GM12864 (cell line): ENCODE measurements at regions not wholly inside any gene's neighbourhood (a gene's known extent, or its start where the extent isn't known, plus 50 kb on each side); places are given as distances from the start of the nearest gene placed in this dataset.

Experiments used
- DNase-seq: peaks from one replicate; pipeline ENCODE4 v3.0.0-alpha.2; 2011; ENCODE audit warnings: low read depth
- H3K4me3 ChIP-seq: 2 replicates; pipeline ENCODE4 v1.5.1; 2011; ENCODE audit warnings: mild to moderate bottlenecking, low read depth, low read length, control low read depth
- TF ChIP-seq, protein P1 (sequence below): IDR thresholded peaks from 2 replicates; pipeline ENCODE4 v1.5.1; 2011; ENCODE audit warnings: low read depth, mild to moderate bottlenecking, moderate library complexity, low read length, control low read depth, inconsistent platforms; ENCODE audit errors: missing control alignments

DNA sequence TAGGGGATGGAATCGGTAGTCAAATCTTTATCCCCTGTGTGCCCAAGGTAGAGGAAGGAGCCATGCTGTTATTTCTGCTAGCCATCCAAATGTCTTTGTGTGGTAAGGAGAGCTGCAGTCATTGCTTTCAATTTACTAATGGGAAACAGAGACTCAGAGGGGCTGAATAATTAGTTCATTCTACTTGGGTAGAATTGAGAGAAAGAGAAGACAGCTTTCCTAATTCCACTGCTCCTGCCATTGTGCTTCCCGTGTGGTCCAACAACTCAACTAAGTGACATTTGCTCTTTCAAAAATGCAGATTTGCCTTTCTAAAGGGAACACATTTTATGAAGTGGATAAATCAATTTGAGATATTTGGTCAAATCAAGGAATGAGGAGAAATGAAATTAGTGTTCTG is 136.1 kb downstream of the AQP4 start:
- TF ChIP-seq, protein P1, sequence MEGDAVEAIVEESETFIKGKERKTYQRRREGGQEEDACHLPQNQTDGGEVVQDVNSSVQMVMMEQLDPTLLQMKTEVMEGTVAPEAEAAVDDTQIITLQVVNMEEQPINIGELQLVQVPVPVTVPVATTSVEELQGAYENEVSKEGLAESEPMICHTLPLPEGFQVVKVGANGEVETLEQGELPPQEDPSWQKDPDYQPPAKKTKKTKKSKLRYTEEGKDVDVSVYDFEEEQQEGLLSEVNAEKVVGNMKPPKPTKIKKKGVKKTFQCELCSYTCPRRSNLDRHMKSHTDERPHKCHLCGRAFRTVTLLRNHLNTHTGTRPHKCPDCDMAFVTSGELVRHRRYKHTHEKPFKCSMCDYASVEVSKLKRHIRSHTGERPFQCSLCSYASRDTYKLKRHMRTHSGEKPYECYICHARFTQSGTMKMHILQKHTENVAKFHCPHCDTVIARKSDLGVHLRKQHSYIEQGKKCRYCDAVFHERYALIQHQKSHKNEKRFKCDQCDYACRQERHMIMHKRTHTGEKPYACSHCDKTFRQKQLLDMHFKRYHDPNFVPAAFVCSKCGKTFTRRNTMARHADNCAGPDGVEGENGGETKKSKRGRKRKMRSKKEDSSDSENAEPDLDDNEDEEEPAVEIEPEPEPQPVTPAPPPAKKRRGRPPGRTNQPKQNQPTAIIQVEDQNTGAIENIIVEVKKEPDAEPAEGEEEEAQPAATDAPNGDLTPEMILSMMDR: no peak
- no peak for DNase-seq
- H3K4me3 ChIP-seq: no peak overlapping the region

DNA sequence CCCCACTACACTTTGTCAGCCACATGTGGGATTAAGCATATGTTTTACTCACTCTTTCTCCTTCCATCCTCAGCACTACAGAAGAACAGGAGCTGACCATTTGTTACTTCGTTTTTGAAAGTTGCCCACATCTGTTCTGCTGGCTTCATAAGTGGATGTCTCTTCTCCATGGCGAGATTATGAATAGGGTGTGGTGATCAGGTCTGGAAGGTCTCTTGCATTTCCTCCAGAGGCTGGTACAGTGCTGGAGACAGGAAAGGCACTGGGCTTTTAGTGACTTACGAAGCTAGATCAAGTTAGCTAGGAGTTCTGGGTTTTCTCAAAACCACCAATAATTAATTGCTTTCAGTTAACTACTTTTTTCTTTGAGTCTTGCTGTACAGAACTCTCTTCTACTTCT is 136.5 kb downstream of the AQP4 start:
- DNase-seq: no peak
- TF ChIP-seq, protein P1: no peak
- no peak overlapping the region for H3K4me3 ChIP-seq

DNA sequence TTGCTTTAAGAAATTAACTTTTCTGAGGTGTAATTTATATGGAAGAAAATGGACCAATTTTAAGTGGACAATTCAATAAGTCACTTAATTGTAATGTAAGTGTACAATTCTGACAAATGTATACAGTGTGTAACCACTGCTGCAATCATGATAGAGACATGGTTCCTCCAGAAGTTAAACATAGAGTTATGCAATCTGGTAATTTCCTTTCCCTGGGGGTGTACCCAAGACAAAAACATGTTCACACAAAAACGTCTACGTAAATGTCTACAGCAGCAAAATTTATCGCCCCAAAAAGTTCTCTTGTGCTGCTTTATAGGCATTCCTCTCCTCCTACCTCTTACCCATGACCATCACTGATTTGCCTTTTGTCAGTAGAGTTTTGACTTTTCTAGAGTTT is 141.5 kb downstream of the AQP4 start:
- no peak for DNase-seq
- TF ChIP-seq, protein P1: no peak
- no peak overlapping the region for H3K4me3 ChIP-seq

DNA sequence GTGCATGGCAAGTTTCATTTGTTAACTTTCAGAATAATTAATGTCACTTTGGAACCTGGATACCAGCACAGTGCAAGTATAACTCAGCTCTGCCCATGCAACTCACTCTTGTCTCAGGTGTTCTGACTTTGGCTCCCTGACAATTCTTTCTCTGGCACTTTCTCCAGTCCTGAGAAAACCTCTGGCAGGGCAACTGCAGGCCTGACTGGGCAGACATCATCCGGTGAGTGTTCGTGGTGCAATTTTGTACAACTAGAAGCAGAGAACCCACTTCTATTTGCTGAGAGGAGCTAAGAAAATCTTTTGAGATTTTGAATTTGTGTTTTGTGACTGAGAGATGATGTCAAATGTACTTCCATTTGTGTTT is 143.0 kb downstream of the AQP4 start:
- DNase-seq: no peak
- H3K4me3 ChIP-seq: no peak overlapping the region
- TF ChIP-seq, protein P1: no peak

DNA sequence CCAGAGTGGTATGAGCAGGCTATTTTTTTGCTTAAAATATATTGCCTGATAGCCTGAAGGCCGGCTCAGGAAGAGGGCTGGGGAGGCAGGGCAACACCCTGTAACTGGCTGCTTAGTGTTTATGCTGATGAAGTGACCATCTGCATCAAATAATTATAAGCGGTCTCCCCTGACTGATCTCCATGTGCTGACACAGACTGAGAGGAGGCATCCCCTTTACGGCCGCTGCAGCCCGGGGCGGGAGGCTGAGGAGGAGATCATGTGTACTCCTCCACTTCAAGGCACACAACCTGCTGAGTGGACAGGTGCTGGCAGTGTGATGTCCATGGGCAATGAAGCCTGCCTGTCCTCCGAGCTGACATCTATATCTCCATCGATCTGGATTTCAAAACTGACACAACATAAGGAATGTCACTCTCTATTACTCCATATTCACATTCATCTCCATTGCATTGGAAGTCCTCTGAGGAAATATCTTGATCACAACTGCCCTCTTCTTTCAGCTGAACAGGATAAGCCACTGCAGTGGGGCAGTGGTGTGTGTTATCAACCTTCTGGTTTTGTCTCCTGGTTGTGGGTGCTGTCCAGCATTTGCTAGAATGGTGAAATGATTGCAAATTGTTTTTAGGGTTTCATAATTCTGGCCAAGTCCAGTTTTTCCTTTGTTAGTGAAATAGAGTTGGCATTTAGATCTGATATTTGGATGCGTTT is 143.5 kb downstream of the AQP4 start:
- no peak overlapping the region for H3K4me3 ChIP-seq
- TF ChIP-seq, protein P1: no peak
- DNase-seq: no peak

DNA sequence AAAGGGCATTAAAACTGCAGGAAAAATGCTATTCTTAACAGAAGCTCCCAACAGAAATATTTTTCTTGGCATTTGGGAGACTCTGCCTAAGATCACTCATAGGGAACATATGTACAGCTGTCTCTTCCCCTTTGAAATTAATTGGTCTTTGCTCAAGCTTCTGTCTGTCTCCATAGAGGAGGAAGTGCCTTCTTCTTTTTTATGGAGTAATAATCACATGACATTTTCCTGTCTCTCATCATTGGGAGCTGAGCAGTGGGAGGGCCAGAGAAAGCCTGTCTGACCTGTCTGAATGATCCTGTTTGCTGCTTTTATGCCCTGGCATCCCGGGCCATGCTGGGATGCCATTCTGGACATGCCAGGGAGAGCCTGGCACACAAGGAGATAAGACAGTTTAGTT is 145.6 kb downstream of the AQP4 start:
- TF ChIP-seq, protein P1: no peak
- H3K4me3 ChIP-seq: no peak overlapping the region
- DNase-seq: no peak

DNA sequence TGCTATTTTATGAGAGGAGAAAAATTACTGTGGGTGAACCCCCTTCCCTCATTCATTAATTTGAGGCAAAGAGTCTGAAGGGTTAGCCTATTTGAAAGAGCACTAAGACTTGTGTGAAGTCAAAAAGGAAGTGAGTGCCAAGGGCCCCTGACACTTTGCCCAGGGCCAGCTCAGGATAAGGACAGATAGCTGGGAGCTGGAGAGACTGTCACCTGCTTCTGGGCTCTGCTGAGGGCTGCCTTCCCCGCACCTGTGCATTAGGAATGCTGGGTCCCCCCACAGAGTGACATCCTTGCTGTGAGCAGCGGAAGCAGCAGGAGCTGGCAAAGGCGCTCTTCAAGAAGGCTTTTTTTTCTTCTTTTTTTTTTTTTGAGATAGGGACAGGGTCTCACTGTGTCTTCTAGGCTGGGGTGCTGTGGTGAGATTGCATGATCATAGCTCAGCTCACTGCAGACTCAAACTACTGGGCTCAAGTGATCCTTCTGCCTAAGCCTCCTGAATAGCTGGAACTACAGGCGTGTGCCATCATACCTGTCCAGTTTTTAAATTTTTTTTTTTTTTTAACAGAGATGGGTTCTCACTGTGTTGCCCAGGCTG is 148.3 kb downstream of the AQP4 start:
- DNase-seq: no peak
- no peak overlapping the region for H3K4me3 ChIP-seq
- TF ChIP-seq, protein P1: no peak
